Loucy (cell line): ENCODE measurements at regions not wholly inside any gene's neighbourhood (a gene's known extent, or its start where the extent isn't known, plus 50 kb on each side); places are given as distances from the start of the nearest gene placed in this dataset.

ENCODE experiments used
- H2AFZ ChIP-seq: fragments of 200-600 bp; sonication (generic); 2 replicates; pipeline ENCODE4 v1.6.0; 2016; ENCODE audit warnings: antibody characterized with exemption, mild to moderate bottlenecking, low read length, moderate library complexity
- H3F3A ChIP-seq: fragments of 200-600 bp; 2 replicates; pipeline ENCODE4 v1.6.0; 2016; ENCODE audit warnings: antibody characterized with exemption, low read depth, mild to moderate bottlenecking
- H3K27me3 ChIP-seq: fragments of 200-600 bp; sonication (generic); 2 replicates; pipeline ENCODE4 v1.6.1; 2014; ENCODE audit warnings: low read length, mild to moderate bottlenecking; ENCODE audit not compliant: insufficient read depth, poor library complexity, severe bottlenecking
- H3K36me3 ChIP-seq: fragments of 200-600 bp; sonication (generic); 2 replicates; pipeline ENCODE4 v1.6.1; 2016; ENCODE audit warnings: low read length; ENCODE audit not compliant: insufficient read depth
- H3K4me1 ChIP-seq: fragments of 200-600 bp; sonication (generic); 2 replicates; pipeline ENCODE4 v1.5.1; 2014; ENCODE audit warnings: low read length, mild to moderate bottlenecking; ENCODE audit not compliant: insufficient read depth, poor library complexity, severe bottlenecking
- H3K4me2 ChIP-seq: fragments of 200-600 bp; sonication (generic); 2 replicates; pipeline ENCODE4 v1.6.0; 2014; ENCODE audit warnings: antibody characterized with exemption, low read length, low read depth, mild to moderate bottlenecking; ENCODE audit not compliant: poor library complexity, severe bottlenecking
- H3K4me3 ChIP-seq: fragments of 200-600 bp; sonication (generic); 2 replicates; pipeline ENCODE4 v1.5.1; 2014; ENCODE audit warnings: low read length, mild to moderate bottlenecking, mixed read lengths; ENCODE audit not compliant: poor library complexity, severe bottlenecking
- H3K79me2 ChIP-seq: fragments of 200-600 bp; sonication (generic); 2 replicates; pipeline ENCODE4 v1.6.1; 2014; ENCODE audit warnings: low read length; ENCODE audit not compliant: insufficient read depth
- H3K9ac ChIP-seq: fragments of 200-600 bp; sonication (generic); 2 replicates; pipeline ENCODE4 v1.6.0; 2014; ENCODE audit warnings: mild to moderate bottlenecking, low read depth, low read length, moderate library complexity; ENCODE audit not compliant: poor library complexity, severe bottlenecking
- H3K9me2 ChIP-seq: fragments of 200-600 bp; sonication (generic); replicated peaks from 2 replicates; pipeline ENCODE4 v1.6.1; 2016; ENCODE audit warnings: low read depth, low read length, mixed read lengths
- H3K9me3 ChIP-seq: fragments of 200-600 bp; sonication (generic); 2 replicates; pipeline ENCODE4 v1.6.1; 2014; ENCODE audit warnings: mild to moderate bottlenecking, antibody characterized with exemption, low read length, low read depth; ENCODE audit not compliant: insufficient read depth
- H4K20me1 ChIP-seq: fragments of 200-600 bp; sonication (generic); 2 replicates; pipeline ENCODE4 v1.6.0; 2014; ENCODE audit warnings: antibody characterized with exemption, low read length, mild to moderate bottlenecking; ENCODE audit not compliant: insufficient read depth, poor library complexity, severe bottlenecking
- CTCF ChIP-seq: fragments of 200-600 bp; sonication (generic); conservative IDR thresholded peaks from 2 replicates; pipeline ENCODE4 v1.5.1; 2014; ENCODE audit warnings: mild to moderate bottlenecking, antibody characterized with exemption, low read length
- EZH2phosphoT487 ChIP-seq: fragments of 200-600 bp; IDR thresholded peaks from 2 replicates; pipeline ENCODE4 v1.6.1; 2018; ENCODE audit warnings: antibody characterized with exemption, mild to moderate bottlenecking, moderate library complexity, borderline replicate concordance

GRCh38 chr1:5451671-5452070 is 540.6 kb downstream of the NPHP4 start:
- H2AFZ ChIP-seq = no peak overlapping the region
- H3K9me2 ChIP-seq = no peaks in the 10 kb centered on the region
- TF ChIP-seq EZH2phosphoT487 (no peak), CTCF (no peak)
- no peaks in the 10 kb centered on the region for H3K4me1 ChIP-seq
- no peaks in the 10 kb centered on the region for H3K27me3 ChIP-seq
- H4K20me1 ChIP-seq = no peaks in the 10 kb centered on the region
- no peak overlapping the region for H3K4me2 ChIP-seq
- H3F3A ChIP-seq = no peaks in the 10 kb centered on the region
- no peak overlapping the region for H3K4me3 ChIP-seq
- H3K9ac ChIP-seq = no peak overlapping the region
- no peaks in the 10 kb centered on the region for H3K36me3 ChIP-seq
- H3K79me2 ChIP-seq = no peaks in the 10 kb centered on the region
- H3K9me3 ChIP-seq = peaks cover 5% of the 10 kb centered on the region; the same call in 1 of the 2 replicates

GRCh38 chr1:5448486-5448885 is 543.7 kb downstream of the NPHP4 start:
- Histone ChIP-seq H3K4me2 (no peak overlapping the region), H3K36me3 (no peaks in the 10 kb centered on the region), H2AFZ (no peak overlapping the region), H3K4me3 (no peak overlapping the region), H3K79me2 (no peaks in the 10 kb centered on the region), H4K20me1 (no peaks in the 10 kb centered on the region), H3K9ac (no peak overlapping the region), H3K9me3 (peaks cover 5% of the 10 kb centered on the region; the same call in 1 of the 2 replicates), H3K27me3 (no peaks in the 10 kb centered on the region), H3K4me1 (no peaks in the 10 kb centered on the region), H3K9me2 (no peaks in the 10 kb centered on the region), H3F3A (no peaks in the 10 kb centered on the region)
- no peak for TF ChIP-seq EZH2phosphoT487
- peak; percentile 49 for TF ChIP-seq CTCF

GRCh38 chr1:5447503-5447960 is 544.7 kb downstream of the NPHP4 start:
- no peaks in the 10 kb centered on the region for H3K9me2 ChIP-seq
- no peaks in the 10 kb centered on the region for H4K20me1 ChIP-seq
- H3K36me3 ChIP-seq = no peaks in the 10 kb centered on the region
- no peaks in the 10 kb centered on the region for H3F3A ChIP-seq
- no peaks in the 10 kb centered on the region for H3K27me3 ChIP-seq
- no peak overlapping the region for H3K4me3 ChIP-seq
- H3K4me2 ChIP-seq = no peak overlapping the region
- H2AFZ ChIP-seq = no peak overlapping the region
- TF ChIP-seq CTCF (no peak), EZH2phosphoT487 (no peak)
- no peaks in the 10 kb centered on the region for H3K4me1 ChIP-seq
- H3K79me2 ChIP-seq = no peaks in the 10 kb centered on the region
- no peak overlapping the region for H3K9ac ChIP-seq
- peaks cover 5% of the 10 kb centered on the region; the same call in 1 of the 2 replicates for H3K9me3 ChIP-seq
